GM12878 (cell line): ENCODE measurements at regions not wholly inside any gene's neighbourhood (a gene's known extent, or its start where the extent isn't known, plus 50 kb on each side); places are given as distances from the start of the nearest gene placed in this dataset.
"Not testable (repeated sequence)": the region's sequence is repeated elsewhere in the genome, so short reads cannot be mapped to it uniquely, and the experiment has no call there.

ENCODE experiments used
- ATF2 ChIP-seq: IDR thresholded peaks from 2 replicates; pipeline ENCODE4 v1.6.1; 2012; ENCODE audit warnings: low read length, inconsistent platforms
- CBX5 ChIP-seq: sonication (generic); IDR thresholded peaks from 2 replicates; pipeline ENCODE4 v1.6.1; 2016; ENCODE audit warnings: low read depth, moderate library complexity, mild to moderate bottlenecking, inconsistent platforms
- CTCF ChIP-seq, 3 experiments: IDR thresholded peaks in 2 of 3; conservative IDR thresholded peaks in 1 of 3; 2 replicates each; pipeline ENCODE4 v1.5.1; 2011; ENCODE audit warnings: low read depth in 3 of 3, low read length in 3 of 3, mild to moderate bottlenecking in 3 of 3, control low read depth in 2 of 3, moderate library complexity in 2 of 3, inconsistent platforms in 1 of 3, mixed read lengths in 1 of 3; ENCODE audit not compliant: control insufficient read depth in 2 of 3, insufficient read depth in 1 of 3; ENCODE audit errors: extremely low read depth in 1 of 3
- E2F8 ChIP-seq: fragments of 450-650 bp; IDR thresholded peaks from 2 replicates; pipeline ENCODE4 v1.6.1; 2018; ENCODE audit warnings: mild to moderate bottlenecking, low read depth, moderate library complexity; ENCODE audit not compliant: partially characterized antibody
- EP300 ChIP-seq, 2 experiments: fragments of 150-350 bp in 1 of 2; IDR thresholded peaks; 2 replicates each; pipeline ENCODE4 v1.6.1; 2011 to 2012; ENCODE audit warnings: low read depth in 2 of 2, low read length in 2 of 2, borderline replicate concordance in 1 of 2, improper control_type of control experiment in 1 of 2, inconsistent platforms in 1 of 2; ENCODE audit not compliant: control insufficient read depth in 1 of 2
- EZH2 ChIP-seq: IDR thresholded peaks from 2 replicates; pipeline ENCODE4 v1.6.1; 2012; ENCODE audit warnings: low read depth, mild to moderate bottlenecking, control low read depth, inconsistent platforms, low read length, borderline replicate concordance; ENCODE audit not compliant: control insufficient read depth
- FOS ChIP-seq: IDR thresholded peaks from 3 replicates; pipeline ENCODE4 v1.6.1; 2011; ENCODE audit warnings: borderline replicate concordance; ENCODE audit not compliant: insufficient read length; ENCODE audit errors: extremely low read depth
- NFYB ChIP-seq: IDR thresholded peaks from 2 replicates; pipeline ENCODE4 v1.6.1; 2011; ENCODE audit warnings: low read depth, mild to moderate bottlenecking, low read length, improper control_type of control experiment, moderate library complexity; ENCODE audit not compliant: insufficient read depth
- PBX3 ChIP-seq: IDR thresholded peaks from 2 replicates; pipeline ENCODE4 v1.6.1; 2011; ENCODE audit warnings: mild to moderate bottlenecking, low read depth, low read length, moderate library complexity; ENCODE audit not compliant: insufficient replicate concordance
- POLR2AphosphoS5 ChIP-seq: IDR thresholded peaks from 2 replicates; pipeline ENCODE4 v1.6.1; 2011; ENCODE audit warnings: mild to moderate bottlenecking, low read length, inconsistent platforms
- RFX5 ChIP-seq: IDR thresholded peaks from 2 replicates; pipeline ENCODE4 v1.6.1; 2011; ENCODE audit warnings: low read depth, low read length, improper control_type of control experiment
- TCF12 ChIP-seq: IDR thresholded peaks from 2 replicates; pipeline ENCODE4 v1.6.1; 2011; ENCODE audit warnings: low read depth, mild to moderate bottlenecking, low read length
- TCF7 ChIP-seq: IDR thresholded peaks from 2 replicates; pipeline ENCODE4 v1.6.1; 2014; ENCODE audit warnings: antibody characterized with exemption, borderline replicate concordance

GRCh38 chr1:234949528-234949927 is 179.1 kb downstream of the TOMM20 start:
- not testable (repeated sequence) for TF ChIP-seq RFX5; ATF2; CTCF (IDR thresholded peaks at IDR 0.05 in 2 of 3, conservative IDR thresholded peaks at IDR 0.05 in 1 of 3; ENCODE audit: control insufficient read depth in 2 of 3, extremely low read depth in 1 of 3, insufficient read depth in 1 of 3, low read depth in 3 of 3, low read length in 3 of 3); E2F8; TCF12; TCF7; PBX3; POLR2AphosphoS5; NFYB; FOS; EP300 (IDR thresholded peaks at IDR 0.05; ENCODE audit: borderline replicate concordance in 1 of 2, control insufficient read depth in 1 of 2, low read depth in 2 of 2, low read length in 2 of 2); CBX5; EZH2
